ENCODE measurements at regions not wholly inside any gene's neighbourhood (a gene's known extent, or its start where the extent isn't known, plus 50 kb on each side); places are given as distances from the start of the nearest gene placed in this dataset.

DNA sequence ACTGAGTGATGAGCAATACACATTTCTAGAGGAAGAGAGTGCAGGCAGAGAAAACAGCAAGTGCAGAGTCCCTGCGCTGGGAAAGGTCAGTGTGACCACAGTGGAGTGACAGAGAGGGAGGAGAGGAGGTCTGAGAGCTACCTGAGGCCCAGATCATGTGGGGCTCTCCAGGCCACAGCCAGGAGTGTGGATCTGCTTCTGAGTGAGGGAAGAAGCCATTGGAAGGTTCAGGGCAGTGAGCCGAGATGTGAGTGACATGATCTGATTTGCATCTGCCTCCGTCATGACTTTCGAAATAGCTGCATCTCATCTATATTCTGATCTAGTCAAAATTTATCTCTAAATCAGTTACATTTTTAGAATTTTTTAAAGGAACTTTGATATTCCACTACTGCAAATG lies 367.1 kb downstream of the PREX1 start:
- DNase-seq (ENCODE audit: low spot score), result peak; percentile 58
- TF ChIP-seq, protein P1, sequence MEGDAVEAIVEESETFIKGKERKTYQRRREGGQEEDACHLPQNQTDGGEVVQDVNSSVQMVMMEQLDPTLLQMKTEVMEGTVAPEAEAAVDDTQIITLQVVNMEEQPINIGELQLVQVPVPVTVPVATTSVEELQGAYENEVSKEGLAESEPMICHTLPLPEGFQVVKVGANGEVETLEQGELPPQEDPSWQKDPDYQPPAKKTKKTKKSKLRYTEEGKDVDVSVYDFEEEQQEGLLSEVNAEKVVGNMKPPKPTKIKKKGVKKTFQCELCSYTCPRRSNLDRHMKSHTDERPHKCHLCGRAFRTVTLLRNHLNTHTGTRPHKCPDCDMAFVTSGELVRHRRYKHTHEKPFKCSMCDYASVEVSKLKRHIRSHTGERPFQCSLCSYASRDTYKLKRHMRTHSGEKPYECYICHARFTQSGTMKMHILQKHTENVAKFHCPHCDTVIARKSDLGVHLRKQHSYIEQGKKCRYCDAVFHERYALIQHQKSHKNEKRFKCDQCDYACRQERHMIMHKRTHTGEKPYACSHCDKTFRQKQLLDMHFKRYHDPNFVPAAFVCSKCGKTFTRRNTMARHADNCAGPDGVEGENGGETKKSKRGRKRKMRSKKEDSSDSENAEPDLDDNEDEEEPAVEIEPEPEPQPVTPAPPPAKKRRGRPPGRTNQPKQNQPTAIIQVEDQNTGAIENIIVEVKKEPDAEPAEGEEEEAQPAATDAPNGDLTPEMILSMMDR (IDR thresholded peaks at IDR 0.05; ENCODE audit: borderline replicate concordance, control extremely low read depth, extremely low read depth, insufficient read depth, missing control alignments), result no peak
- in situ Hi-C loops (cut with MboI; ENCODE audit: low sequenced_read_pairs, unreplicated experiment), result no loop called here

DNA sequence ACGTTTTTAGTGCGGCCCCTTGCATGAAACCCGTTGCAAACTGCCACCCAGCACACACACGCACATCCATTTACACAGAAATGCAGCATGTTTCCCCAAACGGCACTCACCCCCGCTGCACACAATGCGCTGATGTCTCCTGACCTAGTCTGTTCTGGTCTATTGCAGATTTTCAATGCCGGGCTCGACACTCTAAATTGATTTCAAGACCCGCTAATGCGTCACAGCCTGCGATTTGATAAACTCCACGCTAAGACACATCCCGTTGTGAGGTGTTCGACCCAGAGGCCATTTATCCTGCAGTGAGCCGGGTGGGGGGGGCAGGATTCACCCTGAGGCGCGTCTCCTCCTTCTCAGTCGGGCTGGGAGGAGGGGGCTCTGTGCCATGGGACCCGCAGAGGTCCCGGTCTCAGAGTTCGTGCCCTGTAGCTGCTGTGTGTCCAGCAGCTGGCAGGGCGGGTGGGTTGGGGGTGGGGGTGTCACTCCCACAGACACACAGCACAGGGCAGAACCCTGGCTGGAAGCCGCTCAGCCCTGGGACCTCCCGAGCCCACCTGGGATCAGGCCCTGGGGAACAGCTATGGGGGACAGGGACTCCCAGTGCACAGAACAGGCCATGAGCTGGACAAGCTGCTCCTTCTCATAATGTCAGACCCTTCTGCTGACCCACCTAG lies 367.9 kb downstream of the PREX1 start:
- in situ Hi-C loops (cut with MboI; ENCODE audit: low sequenced_read_pairs, unreplicated experiment), result no loop called here
- TF ChIP-seq, protein P1 (IDR thresholded peaks at IDR 0.05; ENCODE audit: borderline replicate concordance, control extremely low read depth, extremely low read depth, insufficient read depth, missing control alignments), result no peak
- no peak for DNase-seq (ENCODE audit: low spot score)

DNA sequence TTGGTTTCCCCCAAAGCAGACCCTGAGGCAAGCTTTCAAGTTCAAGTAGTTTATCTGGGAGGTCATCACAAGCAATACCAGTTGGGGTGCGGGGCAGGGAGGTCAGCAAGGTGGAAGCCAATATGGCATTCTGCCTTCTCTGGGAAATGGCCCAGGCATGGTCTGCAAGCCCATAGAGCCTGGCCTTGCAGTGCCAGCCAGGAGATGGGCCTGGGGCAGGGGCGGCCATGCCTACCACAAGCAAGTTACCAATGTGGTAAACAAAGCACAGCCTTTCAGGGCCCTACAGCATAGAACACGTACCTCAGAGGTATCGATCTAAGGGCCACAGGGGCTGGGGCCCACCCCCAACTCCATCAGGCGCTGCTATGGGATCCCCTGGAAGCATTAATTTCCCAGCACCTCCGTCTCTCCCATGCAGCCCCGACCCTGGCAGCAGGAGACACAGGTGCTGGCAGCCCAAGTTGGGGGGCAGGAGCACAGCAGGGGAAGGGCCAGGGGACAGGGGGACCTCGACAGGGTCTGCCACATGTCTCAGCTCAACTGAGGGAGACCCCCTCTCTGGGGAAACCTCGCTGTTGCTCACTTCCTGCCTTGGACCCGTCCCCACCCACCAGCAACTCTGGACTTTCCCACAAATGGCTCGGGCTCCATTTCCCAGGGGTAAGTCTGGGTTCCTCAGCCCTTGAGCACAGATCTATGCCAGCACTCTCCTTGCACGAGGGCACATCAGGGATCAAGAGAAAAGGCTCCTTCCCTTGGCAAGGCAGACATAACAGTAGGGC lies 369.0 kb downstream of the PREX1 start:
- no peak for DNase-seq (ENCODE audit: low spot score)
- TF ChIP-seq, protein P1 (IDR thresholded peaks at IDR 0.05; ENCODE audit: borderline replicate concordance, control extremely low read depth, extremely low read depth, insufficient read depth, missing control alignments), result no peak
- in situ Hi-C loops (cut with MboI; ENCODE audit: low sequenced_read_pairs, unreplicated experiment), result no loop called here

DNA sequence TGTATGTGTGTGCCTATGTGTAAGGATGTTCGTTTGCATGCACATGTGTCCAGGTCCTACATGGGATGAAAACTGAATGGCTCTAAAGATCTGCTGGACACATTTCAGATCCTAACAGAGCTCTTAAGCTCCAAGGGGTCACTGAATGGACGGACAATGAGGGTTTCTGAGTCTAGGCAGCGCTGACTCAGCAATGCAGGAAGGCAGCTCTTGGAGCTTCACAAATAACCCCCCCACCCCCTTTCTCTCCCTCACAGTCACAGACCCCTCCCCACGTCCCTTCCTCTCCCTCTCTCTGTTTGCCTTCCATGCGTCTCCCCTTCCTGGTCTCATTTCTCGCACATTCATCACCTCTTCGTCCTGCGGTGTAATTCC lies 369.8 kb downstream of the PREX1 start:
- TF ChIP-seq, protein P1 (IDR thresholded peaks at IDR 0.05; ENCODE audit: borderline replicate concordance, control extremely low read depth, extremely low read depth, insufficient read depth, missing control alignments), result no peak
- DNase-seq (ENCODE audit: low spot score), result no peak
- in situ Hi-C loops (cut with MboI; ENCODE audit: low sequenced_read_pairs, unreplicated experiment), result no loop called here

DNA sequence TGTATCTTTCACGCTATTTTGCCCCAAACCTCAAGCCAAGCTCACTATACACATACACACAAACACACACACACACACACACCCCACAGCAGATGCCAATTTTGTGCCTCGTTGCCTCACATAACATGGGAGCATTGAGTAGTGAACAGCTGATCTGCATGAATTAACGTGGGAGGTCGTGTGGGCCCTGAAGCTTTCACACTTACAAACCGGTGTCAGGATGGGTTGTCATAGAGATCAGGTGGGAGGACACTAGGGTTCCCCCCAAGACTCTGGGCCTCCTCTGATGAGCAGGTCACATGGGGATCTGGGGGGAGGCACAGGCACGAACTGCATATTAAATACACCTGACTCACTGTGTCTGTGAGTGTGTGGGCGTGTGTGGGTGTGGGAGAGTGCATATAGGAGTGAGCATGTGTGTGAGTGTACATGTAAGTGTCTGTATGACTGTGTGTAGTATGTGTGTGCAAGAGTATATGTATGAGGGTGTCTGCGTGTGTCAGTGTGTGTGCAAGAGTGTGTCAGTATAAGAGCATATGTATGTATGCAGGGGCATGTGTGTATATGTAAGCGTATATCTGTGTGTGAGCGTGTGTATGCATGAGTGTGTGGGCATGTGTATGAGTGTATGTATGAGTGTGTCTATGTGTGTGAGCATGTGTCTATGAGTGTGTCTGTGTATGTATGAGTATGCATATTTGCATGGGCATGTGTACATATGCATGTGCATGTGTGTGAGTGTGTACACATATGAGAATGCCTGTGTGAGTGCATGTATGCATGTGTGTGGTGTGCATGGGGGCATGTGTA lies 370.4 kb downstream of the PREX1 start:
- TF ChIP-seq, protein P1 (IDR thresholded peaks at IDR 0.05; ENCODE audit: borderline replicate concordance, control extremely low read depth, extremely low read depth, insufficient read depth, missing control alignments), result no peak
- in situ Hi-C loops (cut with MboI; ENCODE audit: low sequenced_read_pairs, unreplicated experiment), result no loop called here
- peak; percentile 62 for DNase-seq (ENCODE audit: low spot score)

DNA sequence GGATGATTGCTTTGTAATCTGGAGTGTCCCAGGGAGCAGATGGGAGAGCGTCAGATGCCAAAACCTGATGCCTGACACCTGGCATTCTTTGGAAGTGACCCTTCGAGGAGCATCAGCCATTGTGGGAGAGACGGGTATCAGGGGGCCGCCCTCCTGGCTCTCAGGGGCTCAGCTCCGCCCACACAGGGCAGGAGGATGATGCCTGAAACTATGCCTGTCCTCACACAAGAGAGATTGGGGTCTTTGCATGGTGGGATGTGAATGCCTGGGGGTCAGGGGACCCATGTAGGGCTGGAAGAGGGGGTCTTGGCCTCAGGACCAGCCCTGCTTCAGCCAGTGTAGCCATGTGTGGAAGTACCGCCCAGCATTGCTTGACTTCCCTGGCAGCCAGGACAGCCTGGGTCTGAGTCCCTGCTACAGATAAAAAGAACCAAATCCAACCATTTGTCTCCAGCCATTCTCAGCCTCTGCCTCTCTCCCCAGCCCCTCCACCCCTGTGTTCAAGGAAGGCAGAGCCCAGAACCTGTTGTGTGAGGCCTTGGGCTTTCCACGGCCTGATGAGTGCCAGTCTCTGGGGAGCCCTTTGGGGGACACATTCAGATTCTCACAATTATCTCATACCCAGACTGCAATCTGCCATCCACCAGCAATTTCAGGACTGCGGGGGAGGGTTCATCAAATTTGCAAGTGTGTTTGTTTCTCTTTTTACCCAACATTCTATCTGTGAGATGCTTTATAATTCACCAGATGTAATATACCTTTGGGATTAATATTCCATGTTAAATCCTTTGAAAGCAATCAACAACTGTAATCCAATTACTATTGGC lies 371.2 kb downstream of the PREX1 start:
- in situ Hi-C loops (cut with MboI; ENCODE audit: low sequenced_read_pairs, unreplicated experiment), result no loop called here
- peak; percentile 74 for DNase-seq (ENCODE audit: low spot score)
- TF ChIP-seq, protein P1 (IDR thresholded peaks at IDR 0.05; ENCODE audit: borderline replicate concordance, control extremely low read depth, extremely low read depth, insufficient read depth, missing control alignments), result no peak
